NCI-H1436 treated with DMSO at 0.1 percent for 48 hours (cell line): ENCODE measurements at regions not wholly inside any gene's neighbourhood (a gene's known extent, or its start where the extent isn't known, plus 50 kb on each side); places are given as distances from the start of the nearest gene placed in this dataset.

Experiments used
- DNase-seq: peaks from one replicate; lab custom pipeline; 2025; lab: John Stamatoyannopoulos, UW

GRCh38 chr2:43033466-43034241 lies 192.8 kb downstream of the ZFP36L2 start:
- DNase-seq: no peak

- DNase-seq: no peak
Measured at GRCh38 chr2:43033016-43033270, 193.5 kb downstream of the ZFP36L2 start.

- DNase-seq: no peak
Measured at GRCh38 chr2:43032213-43033015, 194.0 kb downstream of the ZFP36L2 start.

- DNase-seq: no peak
Measured at GRCh38 chr2:43031471-43032212, 194.8 kb downstream of the ZFP36L2 start.

GRCh38 chr2:43030551-43031307 lies 195.7 kb downstream of the ZFP36L2 start:
- no peak for DNase-seq

- DNase-seq: no peak
Measured at GRCh38 chr2:43029186-43029585, 197.2 kb downstream of the ZFP36L2 start.

- DNase-seq: no peak
Measured at GRCh38 chr2:43028188-43028587, 198.2 kb downstream of the ZFP36L2 start.

GRCh38 chr2:43027097-43027873 lies 199.1 kb downstream of the ZFP36L2 start:
- DNase-seq: no peak

- no peak for DNase-seq
Measured at GRCh38 chr2:43026426-43027096, 199.8 kb downstream of the ZFP36L2 start.

- DNase-seq: no peak
Measured at GRCh38 chr2:43025709-43026295, 200.6 kb downstream of the ZFP36L2 start.

GRCh38 chr2:43024515-43025011 lies 201.8 kb downstream of the ZFP36L2 start:
- no peak for DNase-seq

- no peak for DNase-seq
Measured at GRCh38 chr2:43023791-43024514, 202.5 kb downstream of the ZFP36L2 start.

GRCh38 chr2:43022896-43023295 lies 203.5 kb downstream of the ZFP36L2 start:
- DNase-seq: no peak

- no peak for DNase-seq
Measured at GRCh38 chr2:43021791-43022509, 204.5 kb downstream of the ZFP36L2 start.

- DNase-seq: no peak
Measured at GRCh38 chr2:43020990-43021669, 205.3 kb downstream of the ZFP36L2 start.

- no peak for DNase-seq
Measured at GRCh38 chr2:43020296-43020695, 206.1 kb downstream of the ZFP36L2 start.

- DNase-seq: no peak
Measured at GRCh38 chr2:43019536-43020183, 206.7 kb downstream of the ZFP36L2 start.

- DNase-seq: no peak
Measured at GRCh38 chr2:43019025-43019367, 207.4 kb downstream of the ZFP36L2 start.
